Endodermal cell (in vitro differentiated cells): ENCODE measurements at regions not wholly inside any gene's neighbourhood (a gene's known extent, or its start where the extent isn't known, plus 50 kb on each side); places are given as distances from the start of the nearest gene placed in this dataset.

ENCODE experiments used
- DNase-seq: peaks from one replicate; pipeline ENCODE4 v3.0.0-alpha.2; 2017
- H3K27ac ChIP-seq: 2 replicates; pipeline ENCODE4 v1.5.1; 2013; ENCODE audit warnings: mild to moderate bottlenecking, low read depth, low read length, moderate library complexity
- H3K27me3 ChIP-seq: 2 replicates; pipeline ENCODE4 v1.6.1; 2013; ENCODE audit warnings: mild to moderate bottlenecking, low read length, moderate library complexity; ENCODE audit not compliant: insufficient read depth, control insufficient read depth, poor library complexity, severe bottlenecking
- H3K36me3 ChIP-seq: 2 replicates; pipeline ENCODE4 v1.7.0; 2013; ENCODE audit warnings: mild to moderate bottlenecking, low read length, moderate library complexity; ENCODE audit not compliant: control insufficient read depth, insufficient read depth
- H3K4me1 ChIP-seq: one replicate; pipeline ENCODE4 v1.7.0; 2013; ENCODE audit warnings: low read length; ENCODE audit not compliant: control insufficient read depth, insufficient read depth
- H3K4me3 ChIP-seq: 2 replicates; pipeline ENCODE4 v1.5.1; 2013; ENCODE audit warnings: mild to moderate bottlenecking, low read length, moderate library complexity
- H3K9ac ChIP-seq: 2 replicates; pipeline ENCODE4 v1.6.1; 2013; ENCODE audit warnings: mild to moderate bottlenecking, low read length, moderate library complexity; ENCODE audit not compliant: poor library complexity, severe bottlenecking; ENCODE audit errors: extremely low read depth
- H3K9me3 ChIP-seq: 2 replicates; pipeline ENCODE4 v1.6.1; 2013; ENCODE audit warnings: mild to moderate bottlenecking, low read length, moderate library complexity; ENCODE audit not compliant: control insufficient read depth
- H3K27ac Mint-ChIP-seq: 2 replicates; pipeline ENCODE4 v1.8.0; 2020; ENCODE audit warnings: mixed read lengths
- H3K27me3 Mint-ChIP-seq: 2 replicates; pipeline ENCODE4 v1.8.0; 2021; ENCODE audit warnings: mild to moderate bottlenecking, mixed read lengths; ENCODE audit not compliant: insufficient read depth
- H3K36me3 Mint-ChIP-seq: 2 replicates; pipeline ENCODE4 v1.8.0; 2020; ENCODE audit warnings: low read depth, mixed read lengths
- H3K4me1 Mint-ChIP-seq: 2 replicates; pipeline ENCODE4 v1.8.0; 2020; ENCODE audit warnings: mixed read lengths
- H3K4me3 Mint-ChIP-seq: 2 replicates; pipeline ENCODE4 v1.8.0; 2020; ENCODE audit warnings: mild to moderate bottlenecking, moderate library complexity, mixed read lengths
- H3K9me3 Mint-ChIP-seq: 2 replicates; pipeline ENCODE4 v1.8.0; 2020; ENCODE audit warnings: mild to moderate bottlenecking, mixed read lengths
- CTCF ChIP-seq: fragments of 200-600 bp; sonication (generic); conservative IDR thresholded peaks from 2 replicates; pipeline ENCODE4 v1.5.0; 2021; ENCODE audit warnings: antibody characterized with exemption, mild to moderate bottlenecking
- whole genome bisulfite sequencing, 2 experiments: methylation state at CpG; one replicate each; pipeline versions ENCODE4 v1.1.5 to v1.1.7; 2013; ENCODE audit warnings: missing lambda C conversion rate in 2 of 2, mixed read lengths in 1 of 2; ENCODE audit not compliant: insufficient coverage in 1 of 2, insufficient read length in 1 of 2; 5-methylcytosine and 5-hydroxymethylcytosine counted together

DNA sequence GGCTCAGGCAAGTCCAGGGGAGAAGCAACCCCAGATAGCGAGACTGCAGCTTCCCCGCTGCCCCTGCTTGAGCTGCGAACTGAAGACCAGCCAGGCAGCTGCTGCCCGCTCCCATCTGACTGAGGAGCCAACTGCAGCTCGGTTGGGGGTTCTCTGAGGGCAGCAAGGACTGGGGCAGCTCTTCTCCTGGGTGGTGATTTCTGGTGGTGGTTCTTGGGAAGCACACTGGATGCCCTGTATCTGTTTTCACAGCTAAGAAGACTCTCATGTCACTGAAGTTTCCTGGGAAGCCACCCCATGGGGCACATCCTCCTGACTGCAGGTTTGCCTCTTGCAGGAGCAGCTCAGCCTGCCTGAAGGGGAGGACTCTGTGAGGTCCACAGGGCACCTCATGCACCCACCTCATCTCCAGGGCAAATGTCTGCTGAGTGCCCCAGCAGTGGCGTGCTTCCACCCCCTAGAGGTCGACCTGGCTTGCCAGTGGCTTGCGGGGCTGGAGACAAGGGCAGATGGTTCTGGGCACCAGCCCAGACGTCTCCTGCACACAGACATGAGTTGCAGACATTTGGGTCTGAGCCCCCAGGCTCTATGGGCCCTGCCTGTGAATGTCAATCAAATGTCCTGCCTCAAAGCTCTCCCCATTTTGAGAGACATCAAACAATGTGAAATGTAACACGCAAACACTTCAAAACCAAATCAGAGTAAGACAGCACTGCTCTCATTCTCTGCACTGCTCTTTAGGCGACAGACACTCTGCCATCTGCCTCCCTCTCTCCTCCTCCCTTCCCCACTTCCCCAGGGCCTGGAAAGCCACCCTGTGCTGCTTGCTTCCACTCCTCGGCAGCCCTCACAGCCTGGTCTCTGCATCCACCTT is 800.9 kb downstream of the BRD1 start:
- TF ChIP-seq CTCF, result peak; percentile 78
- Histone ChIP-seq H3K4me3 (no peak overlapping the region), H3K27me3 (no peaks in the 10 kb centered on the region), H3K36me3 (no peaks in the 10 kb centered on the region), H3K27ac (no peak overlapping the region), H3K4me1 (no peaks in the 10 kb centered on the region), H3K9me3 (no peaks in the 10 kb centered on the region), H3K9ac (no peak overlapping the region)
- Mint-ChIP-seq H3K27me3 (peaks cover 4% of the 10 kb centered on the region), H3K4me3 (no peak overlapping the region), H3K36me3 (no peaks in the 10 kb centered on the region), H3K9me3 (peaks cover 11% of the 10 kb centered on the region), H3K27ac (no peak overlapping the region), H3K4me1 (no peaks in the 10 kb centered on the region)
- WGBS, 2 experiments, result 66 to 79% methylated on average over 3 to 12 of the region's 12 CpGs
- peak; percentile 82 for DNase-seq

DNA sequence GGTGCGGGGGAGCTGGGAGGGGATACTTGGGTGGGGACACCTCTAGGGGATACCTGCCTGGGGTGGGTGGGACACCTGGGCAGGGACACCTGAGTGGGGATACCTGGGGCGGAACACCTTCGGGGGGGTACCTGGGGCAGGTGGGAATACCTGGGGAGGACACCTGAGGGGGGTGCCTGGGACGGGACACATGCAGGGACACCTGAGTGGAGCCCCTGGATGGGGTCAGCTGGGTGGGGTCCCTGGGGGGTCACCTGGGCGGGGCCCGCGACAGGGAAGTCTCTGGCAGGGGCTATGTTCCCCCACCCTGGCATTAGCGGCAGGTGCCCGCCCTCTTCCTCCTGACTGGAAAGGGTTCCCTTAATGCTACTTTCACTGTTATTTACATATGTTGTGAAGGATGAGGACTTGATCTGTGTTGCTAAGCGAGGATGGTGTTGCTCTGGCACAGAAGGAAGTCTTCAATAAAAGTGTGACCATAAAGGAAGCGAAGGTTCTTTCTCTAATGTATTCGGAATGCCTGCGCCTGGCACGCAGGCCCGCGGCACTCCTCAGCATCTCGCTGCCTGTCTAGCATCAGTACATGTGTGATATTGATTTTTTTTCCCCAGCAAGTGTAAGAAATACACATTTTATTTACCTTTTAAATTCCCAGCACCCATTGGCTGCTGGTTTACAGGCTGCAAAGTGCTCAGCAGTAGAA is 801.7 kb downstream of the BRD1 start:
- Histone ChIP-seq H3K36me3 (no peaks in the 10 kb centered on the region), H3K9ac (no peak overlapping the region), H3K4me3 (no peak overlapping the region), H3K27ac (no peak overlapping the region), H3K4me1 (no peaks in the 10 kb centered on the region), H3K27me3 (no peaks in the 10 kb centered on the region), H3K9me3 (no peaks in the 10 kb centered on the region)
- no peaks in the 10 kb centered on the region for H3K4me1 Mint-ChIP-seq
- no peak overlapping the region for H3K4me3 Mint-ChIP-seq
- H3K9me3 Mint-ChIP-seq, result peaks cover 11% of the 10 kb centered on the region
- peaks cover 4% of the 10 kb centered on the region for H3K27me3 Mint-ChIP-seq
- no peak for DNase-seq
- H3K36me3 Mint-ChIP-seq, result no peaks in the 10 kb centered on the region
- WGBS, 2 experiments, result 96% methylated on average over 9 to 16 of the region's 17 CpGs
- H3K27ac Mint-ChIP-seq, result no peak overlapping the region
- no peak for TF ChIP-seq CTCF

GRCh38 chr22:49024775-49025440 is 802.8 kb downstream of the BRD1 start:
- no peaks in the 10 kb centered on the region for H3K27me3 ChIP-seq
- no peaks in the 10 kb centered on the region for H3K4me1 Mint-ChIP-seq
- no peak overlapping the region for H3K27ac Mint-ChIP-seq
- H3K27me3 Mint-ChIP-seq, result peaks cover 4% of the 10 kb centered on the region
- 91 to 98% methylated on average over 10 to 17 of the region's 17 CpGs for WGBS, 2 experiments
- no peak overlapping the region for H3K9ac ChIP-seq
- H3K36me3 ChIP-seq, result no peaks in the 10 kb centered on the region
- no peak overlapping the region for H3K4me3 ChIP-seq
- no peak for TF ChIP-seq CTCF
- no peak for DNase-seq
- H3K9me3 Mint-ChIP-seq, result peaks cover 11% of the 10 kb centered on the region
- no peaks in the 10 kb centered on the region for H3K9me3 ChIP-seq
- no peaks in the 10 kb centered on the region for H3K4me1 ChIP-seq
- no peak overlapping the region for H3K27ac ChIP-seq
- H3K36me3 Mint-ChIP-seq, result no peaks in the 10 kb centered on the region
- H3K4me3 Mint-ChIP-seq, result no peak overlapping the region
